Osteocyte (in vitro differentiated cells): ENCODE measurements at regions not wholly inside any gene's neighbourhood (a gene's known extent, or its start where the extent isn't known, plus 50 kb on each side); places are given as distances from the start of the nearest gene placed in this dataset.

Experiments
- DNase-seq: peaks from one replicate; pipeline ENCODE4 v3.0.0; 2021; ENCODE audit warnings: mixed read lengths; ENCODE audit not compliant: unreplicated experiment; ENCODE audit errors: extremely low spot score
- H3K27ac Mint-ChIP-seq: one replicate; pipeline ENCODE4 v1.8.0; 2021; ENCODE audit warnings: mild to moderate bottlenecking, mixed read lengths; ENCODE audit not compliant: unreplicated experiment
- H3K27me3 Mint-ChIP-seq: one replicate; pipeline ENCODE4 v1.8.0; 2021; ENCODE audit warnings: mixed read lengths; ENCODE audit not compliant: unreplicated experiment
- H3K36me3 Mint-ChIP-seq: one replicate; pipeline ENCODE4 v1.8.0; 2021; ENCODE audit warnings: mixed read lengths; ENCODE audit not compliant: unreplicated experiment
- H3K4me1 Mint-ChIP-seq: one replicate; pipeline ENCODE4 v1.8.0; 2021; ENCODE audit warnings: mixed read lengths; ENCODE audit not compliant: unreplicated experiment
- H3K4me3 Mint-ChIP-seq: one replicate; pipeline ENCODE4 v1.8.0; 2021; ENCODE audit warnings: mild to moderate bottlenecking, moderate library complexity, mixed read lengths; ENCODE audit not compliant: unreplicated experiment
- H3K9me3 Mint-ChIP-seq: one replicate; pipeline ENCODE4 v1.8.0; 2021; ENCODE audit warnings: mixed read lengths; ENCODE audit not compliant: unreplicated experiment
- TF ChIP-seq, protein P1 (sequence below): fragments of 200-600 bp; sonication (generic); IDR thresholded peaks from 2 replicates; pipeline ENCODE4 v1.5.0; 2021; ENCODE audit warnings: antibody characterized with exemption, mild to moderate bottlenecking, moderate library complexity

DNA sequence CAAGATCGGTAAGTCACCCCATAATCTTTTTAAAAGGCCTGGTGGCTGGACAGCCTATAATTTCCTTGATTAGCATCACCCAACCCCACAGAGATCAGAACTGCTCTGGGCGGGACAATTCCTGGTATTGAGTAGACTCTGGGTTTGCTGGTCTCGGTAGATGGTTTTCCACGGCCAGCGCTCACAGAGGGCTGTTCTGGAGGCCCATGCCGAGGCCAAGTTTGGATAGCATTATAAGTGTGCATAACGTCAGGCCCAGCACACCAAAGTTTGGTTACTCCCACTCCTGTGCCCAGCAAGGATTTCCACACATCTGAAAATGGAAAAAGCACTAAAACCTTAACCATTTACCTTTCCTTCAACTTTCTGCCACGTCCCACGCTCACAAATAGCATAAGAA, 104.7 kb upstream of the RREB1 start:
- DNase-seq, result no peak
- Mint-ChIP-seq H3K4me1 (no peaks in the 10 kb centered on the region), H3K27ac (no peak overlapping the region), H3K36me3 (no peaks in the 10 kb centered on the region), H3K4me3 (no peak overlapping the region), H3K27me3 (peaks cover 2% of the 10 kb centered on the region), H3K9me3 (no peaks in the 10 kb centered on the region)
- TF ChIP-seq, protein P1, sequence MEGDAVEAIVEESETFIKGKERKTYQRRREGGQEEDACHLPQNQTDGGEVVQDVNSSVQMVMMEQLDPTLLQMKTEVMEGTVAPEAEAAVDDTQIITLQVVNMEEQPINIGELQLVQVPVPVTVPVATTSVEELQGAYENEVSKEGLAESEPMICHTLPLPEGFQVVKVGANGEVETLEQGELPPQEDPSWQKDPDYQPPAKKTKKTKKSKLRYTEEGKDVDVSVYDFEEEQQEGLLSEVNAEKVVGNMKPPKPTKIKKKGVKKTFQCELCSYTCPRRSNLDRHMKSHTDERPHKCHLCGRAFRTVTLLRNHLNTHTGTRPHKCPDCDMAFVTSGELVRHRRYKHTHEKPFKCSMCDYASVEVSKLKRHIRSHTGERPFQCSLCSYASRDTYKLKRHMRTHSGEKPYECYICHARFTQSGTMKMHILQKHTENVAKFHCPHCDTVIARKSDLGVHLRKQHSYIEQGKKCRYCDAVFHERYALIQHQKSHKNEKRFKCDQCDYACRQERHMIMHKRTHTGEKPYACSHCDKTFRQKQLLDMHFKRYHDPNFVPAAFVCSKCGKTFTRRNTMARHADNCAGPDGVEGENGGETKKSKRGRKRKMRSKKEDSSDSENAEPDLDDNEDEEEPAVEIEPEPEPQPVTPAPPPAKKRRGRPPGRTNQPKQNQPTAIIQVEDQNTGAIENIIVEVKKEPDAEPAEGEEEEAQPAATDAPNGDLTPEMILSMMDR, result no peak

DNA sequence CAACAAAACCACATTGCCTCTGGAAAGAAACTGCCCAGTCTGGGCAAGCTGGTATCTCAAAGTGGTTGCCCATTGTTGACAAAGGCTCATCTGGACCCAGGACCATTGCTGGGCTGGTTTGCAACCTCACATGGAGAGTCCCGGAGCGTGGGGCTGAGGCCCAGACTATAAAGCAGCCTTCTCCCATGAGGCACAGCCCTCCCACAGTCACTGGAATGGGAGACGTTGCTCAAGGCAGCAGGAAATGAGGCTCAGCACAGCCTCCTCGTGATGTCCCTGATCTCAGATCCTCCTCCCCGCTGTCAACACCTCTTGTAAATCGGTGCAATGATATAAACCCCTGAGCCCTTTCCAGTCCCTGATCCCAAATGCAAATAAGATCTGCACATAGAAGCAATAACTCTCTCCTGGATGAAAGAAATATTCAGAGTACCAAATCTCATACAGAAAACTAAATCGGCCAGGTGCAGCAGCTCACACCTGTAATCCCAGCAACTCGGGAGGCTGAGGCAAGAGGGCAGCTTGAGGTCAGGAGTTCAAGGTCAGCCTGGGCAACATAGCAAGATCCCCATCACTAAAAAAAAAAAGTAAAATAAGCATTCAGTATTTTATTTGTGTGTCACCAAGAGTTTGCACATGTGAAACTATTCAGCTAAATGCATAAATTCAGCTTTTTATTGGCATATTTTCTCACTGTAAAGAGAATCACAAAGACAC, 103.0 kb upstream of the RREB1 start:
- no peaks in the 10 kb centered on the region for H3K36me3 Mint-ChIP-seq
- no peak overlapping the region for H3K4me3 Mint-ChIP-seq
- no peak overlapping the region for H3K27ac Mint-ChIP-seq
- no peaks in the 10 kb centered on the region for H3K27me3 Mint-ChIP-seq
- TF ChIP-seq, protein P1, result no peak
- no peaks in the 10 kb centered on the region for H3K4me1 Mint-ChIP-seq
- no peak for DNase-seq
- H3K9me3 Mint-ChIP-seq, result no peaks in the 10 kb centered on the region

DNA sequence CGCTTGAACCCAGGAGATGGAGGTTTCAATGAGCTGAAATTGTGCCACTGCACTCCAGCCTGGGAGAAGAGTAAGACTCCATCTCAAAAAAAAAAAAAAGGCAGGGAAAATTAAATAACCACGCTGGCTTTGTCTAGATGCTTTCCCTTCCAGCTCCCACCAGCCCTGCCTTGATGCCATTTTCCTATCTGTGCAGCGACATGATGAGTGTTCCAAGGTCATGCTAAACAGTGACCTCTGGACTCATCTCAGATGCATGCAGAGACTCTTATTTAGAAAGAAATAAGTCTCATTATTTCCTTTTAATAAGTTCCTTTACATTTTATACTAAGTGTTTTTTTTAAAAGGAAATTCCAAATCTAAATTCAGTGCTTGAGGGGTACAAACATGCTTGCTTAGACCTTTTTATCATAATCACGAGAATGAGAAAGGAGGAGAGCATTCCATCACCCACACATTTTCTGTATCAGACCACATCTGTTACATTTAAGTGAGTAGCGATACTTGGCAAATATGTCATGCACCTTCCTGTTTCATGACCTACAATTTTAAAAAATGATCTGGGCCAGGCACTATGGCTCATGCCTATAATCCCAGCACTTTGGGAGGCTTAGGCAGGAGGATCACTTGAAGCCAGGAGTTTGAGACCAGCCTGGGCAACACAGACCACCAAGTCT, 101.1 kb upstream of the RREB1 start:
- no peaks in the 10 kb centered on the region for H3K9me3 Mint-ChIP-seq
- DNase-seq, result no peak
- H3K4me1 Mint-ChIP-seq, result no peaks in the 10 kb centered on the region
- H3K27ac Mint-ChIP-seq, result no peak overlapping the region
- no peaks in the 10 kb centered on the region for H3K27me3 Mint-ChIP-seq
- H3K36me3 Mint-ChIP-seq, result no peaks in the 10 kb centered on the region
- H3K4me3 Mint-ChIP-seq, result no peak overlapping the region
- TF ChIP-seq, protein P1, result no peak

DNA sequence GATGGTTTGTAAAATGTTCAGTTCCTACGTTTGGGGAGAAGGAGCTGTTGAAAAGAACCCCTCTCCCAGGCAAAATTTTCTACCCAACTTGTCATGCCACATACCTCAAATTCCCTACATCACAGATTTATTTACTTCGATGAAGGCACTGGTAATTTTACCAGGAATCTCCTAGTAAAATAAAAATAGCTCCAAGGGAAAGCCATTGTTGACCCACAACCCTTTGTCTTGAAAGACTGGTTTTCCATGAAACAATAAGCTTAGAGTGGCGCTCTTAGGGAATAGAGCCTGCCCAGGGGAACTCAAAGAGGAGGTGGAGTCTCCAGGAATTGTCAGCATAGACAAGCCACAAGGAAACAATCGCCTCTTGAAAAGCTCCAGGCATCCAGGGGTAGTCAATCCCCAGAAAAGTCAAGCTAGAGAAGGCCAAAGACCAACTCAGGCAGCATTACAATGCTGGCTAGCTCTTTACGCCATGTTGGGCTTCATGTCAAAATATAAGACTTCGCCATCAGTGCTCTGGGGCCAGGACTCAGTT, 99.2 kb upstream of the RREB1 start:
- TF ChIP-seq, protein P1, result no peak
- Mint-ChIP-seq H3K36me3 (no peaks in the 10 kb centered on the region), H3K27me3 (no peaks in the 10 kb centered on the region), H3K4me1 (no peaks in the 10 kb centered on the region), H3K4me3 (no peak overlapping the region), H3K27ac (no peak overlapping the region), H3K9me3 (no peaks in the 10 kb centered on the region)
- DNase-seq, result no peak

DNA sequence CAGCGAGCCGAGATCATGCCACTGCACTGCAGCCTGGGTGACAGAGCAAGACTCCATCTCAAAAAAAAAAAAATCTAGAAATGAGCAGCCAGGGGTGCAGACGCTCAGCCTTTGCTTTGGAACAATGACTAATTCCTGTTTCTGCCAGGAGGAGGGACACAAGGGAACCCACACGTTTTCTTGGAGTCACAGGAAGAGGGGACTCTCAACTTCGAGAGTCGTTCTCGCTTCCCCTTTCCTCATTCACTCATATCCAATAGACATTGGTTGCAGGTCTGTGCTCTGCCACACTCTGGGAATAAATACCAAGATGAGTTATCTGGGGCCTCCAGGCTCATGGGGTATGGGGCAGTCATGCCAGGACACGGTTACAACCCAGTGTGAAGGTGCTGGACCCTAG, 91.5 kb upstream of the RREB1 start:
- H3K36me3 Mint-ChIP-seq, result no peaks in the 10 kb centered on the region
- H3K4me3 Mint-ChIP-seq, result no peak overlapping the region
- TF ChIP-seq, protein P1, result no peak
- no peak overlapping the region for H3K27ac Mint-ChIP-seq
- no peaks in the 10 kb centered on the region for H3K9me3 Mint-ChIP-seq
- H3K4me1 Mint-ChIP-seq, result no peaks in the 10 kb centered on the region
- DNase-seq, result no peak
- H3K27me3 Mint-ChIP-seq, result no peaks in the 10 kb centered on the region
